ENCODE measurements at regions not wholly inside any gene's neighbourhood (a gene's known extent, or its start where the extent isn't known, plus 50 kb on each side); places are given as distances from the start of the nearest gene placed in this dataset.

- TF ChIP-seq CTCF (IDR thresholded peaks at IDR 0.05) (no peak), POLR2A (IDR thresholded peaks at IDR 0.05) (no peak)
Measured at GRCh38 chr20:50355590-50356524, 154.3 kb upstream of the PTPN1 start.

Measured in lower leg skin (tissue), 3 donors.